HG02943 (cell line): ENCODE measurements at regions not wholly inside any gene's neighbourhood (a gene's known extent, or its start where the extent isn't known, plus 50 kb on each side); places are given as distances from the start of the nearest gene placed in this dataset.

Source experiments
- ATAC-seq: cut with Tn5 transposase; IDR thresholded peaks from one replicate; pipeline ENCODE4 v1.9.1; 2021; ENCODE audit warnings: mild to moderate bottlenecking, low read depth, moderate library complexity; ENCODE audit not compliant: unreplicated experiment

GRCh38 chr3:24740326-24740725 lies 245.7 kb upstream of the THRB start:
- no peak for ATAC-seq

DNA sequence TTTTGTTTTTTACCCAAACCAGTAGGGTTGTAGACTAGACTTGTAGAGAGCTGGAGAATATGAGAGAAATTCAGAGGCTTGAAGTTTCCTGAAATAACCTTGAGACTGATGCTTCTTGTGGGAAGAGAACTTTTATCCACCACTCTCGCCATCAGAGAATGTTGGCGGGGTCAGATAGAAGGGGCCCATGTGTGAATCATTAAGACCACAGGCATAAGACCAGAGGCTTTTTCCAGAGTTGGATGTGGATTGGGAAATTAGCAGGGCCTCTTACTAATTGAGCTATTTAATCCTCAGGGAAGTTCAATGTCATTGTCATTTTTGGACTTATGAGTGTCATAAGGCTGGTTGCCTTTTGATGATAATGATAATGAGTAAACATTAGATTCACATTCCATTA lies 246.9 kb upstream of the THRB start:
- no peak for ATAC-seq

DNA sequence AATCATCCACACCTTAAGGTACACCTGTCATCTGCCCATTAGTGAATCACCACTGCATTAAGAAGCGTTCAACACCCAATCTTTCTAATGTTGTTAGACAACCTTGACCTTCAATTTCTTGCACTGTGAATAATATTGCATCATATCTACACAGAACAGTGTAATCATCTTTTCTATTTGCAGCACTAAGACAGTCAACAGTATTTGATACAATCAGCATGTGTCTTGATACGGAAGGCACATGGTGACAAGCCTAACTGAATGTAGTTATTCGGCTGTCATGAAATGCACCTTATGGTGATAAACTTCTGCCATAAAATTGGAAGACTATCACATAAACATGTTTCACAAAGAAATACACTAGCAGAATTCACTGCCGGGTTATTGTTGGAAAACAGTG lies 253.9 kb upstream of the THRB start:
- no peak for ATAC-seq

DNA sequence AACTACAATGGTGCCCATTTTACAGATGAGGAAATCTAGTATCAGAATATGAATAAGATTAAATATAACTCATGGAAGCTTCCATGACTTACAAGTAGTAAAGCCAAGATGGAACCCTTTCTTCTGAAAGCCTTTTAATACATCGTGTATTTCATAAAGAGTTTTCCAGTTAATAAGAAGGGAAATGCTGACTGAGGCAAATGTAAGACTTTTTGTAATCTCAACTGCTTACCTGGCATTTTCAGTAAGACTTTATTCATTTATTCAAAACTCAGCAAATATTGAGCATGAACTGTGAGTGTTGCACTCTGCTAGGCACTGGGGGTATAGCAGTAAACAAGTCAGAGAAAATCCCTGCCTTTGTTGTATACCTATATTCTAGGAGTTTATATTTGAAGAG lies 256.4 kb upstream of the THRB start:
- no peak for ATAC-seq

DNA sequence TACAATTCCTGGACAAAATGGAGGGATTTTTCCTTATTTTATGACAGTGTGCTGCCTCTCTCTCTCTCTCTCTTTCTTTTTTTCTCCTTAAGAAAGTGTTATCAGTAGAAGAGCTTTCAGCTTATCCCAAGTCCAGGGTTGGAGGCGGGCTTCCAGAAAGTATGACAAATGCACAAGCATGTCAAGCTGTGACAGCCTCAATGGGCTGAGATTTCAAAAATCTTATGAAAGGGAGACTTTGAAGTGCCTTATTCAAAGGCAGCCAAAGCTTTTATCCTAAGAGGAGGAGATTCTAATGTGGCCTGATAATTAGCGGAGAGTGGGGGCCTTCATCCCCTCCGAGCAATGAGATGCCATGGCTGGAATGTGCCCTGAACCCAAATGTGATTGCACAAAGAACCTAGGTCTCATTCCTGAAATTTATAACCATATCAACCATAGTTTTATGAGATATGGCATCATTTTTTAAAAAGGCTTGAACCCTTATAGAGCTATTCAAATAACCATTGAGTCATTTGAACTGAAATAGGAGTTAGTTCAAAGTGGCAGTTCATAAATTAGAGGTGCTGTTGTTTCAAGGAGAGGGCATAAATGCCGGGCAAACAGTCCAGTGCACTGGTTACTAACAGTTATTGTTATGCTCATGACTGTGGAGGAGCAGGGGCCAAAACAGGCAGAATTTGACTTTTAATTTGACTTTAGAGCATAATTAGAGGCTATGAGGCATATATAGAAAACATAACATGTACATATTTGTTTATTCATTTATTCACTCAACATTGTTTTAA lies 261.6 kb upstream of the THRB start:
- no peak for ATAC-seq

DNA sequence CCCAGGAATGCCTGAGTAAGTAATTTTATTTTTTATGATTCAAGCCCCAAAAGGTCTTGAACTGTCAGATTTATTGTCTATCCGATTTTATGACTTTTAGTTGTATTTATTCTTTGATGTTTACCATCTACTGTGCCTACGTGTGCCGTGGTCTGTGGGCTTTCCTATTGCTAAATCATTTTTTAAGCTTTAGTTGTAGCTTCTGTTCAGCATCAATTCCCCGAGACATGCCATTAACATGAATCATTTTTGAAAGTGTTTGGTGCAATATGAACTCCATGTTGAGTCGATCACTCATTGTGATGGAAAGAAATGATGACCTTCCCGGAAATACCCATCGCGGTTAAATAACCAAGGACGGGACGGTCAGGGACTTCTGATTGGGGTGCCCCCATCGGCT lies 268.7 kb upstream of the THRB start:
- no peak for ATAC-seq

GRCh38 chr3:24764236-24764915 lies 269.7 kb upstream of the THRB start:
- ATAC-seq = no peak

GRCh38 chr3:24765399-24765798 lies 270.7 kb upstream of the THRB start:
- no peak for ATAC-seq

GRCh38 chr3:24769918-24770317 lies 275.3 kb upstream of the THRB start:
- ATAC-seq = no peak

DNA sequence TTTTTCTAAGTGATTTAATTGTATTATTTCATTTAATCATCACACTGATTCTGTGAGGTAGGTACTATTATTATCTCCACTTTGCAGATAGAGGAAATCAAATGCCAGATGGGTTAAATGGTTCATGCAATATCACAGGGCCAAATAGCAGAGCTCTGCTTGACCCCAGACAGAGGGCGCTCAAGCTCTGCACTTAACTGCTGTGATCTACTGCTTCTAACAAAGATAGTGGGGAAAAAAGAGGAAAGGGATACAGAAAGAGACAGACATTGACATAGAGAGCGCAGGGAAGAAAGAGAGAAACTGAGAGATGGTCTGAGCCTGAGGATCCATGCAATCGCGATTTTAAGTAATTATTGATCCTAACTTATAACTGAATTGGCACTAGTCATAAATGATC lies 279.1 kb upstream of the THRB start:
- no peak for ATAC-seq

- ATAC-seq = no peak
Measured at GRCh38 chr3:24780991-24781390, 286.3 kb upstream of the THRB start.

GRCh38 chr3:24781454-24781853 lies 286.8 kb upstream of the THRB start:
- no peak for ATAC-seq

- no peak for ATAC-seq
Measured at GRCh38 chr3:24793896-24794295, 299.2 kb upstream of the THRB start.

- peak; percentile 98 for ATAC-seq
Measured at GRCh38 chr3:24802614-24803013, 308.0 kb upstream of the THRB start.

DNA sequence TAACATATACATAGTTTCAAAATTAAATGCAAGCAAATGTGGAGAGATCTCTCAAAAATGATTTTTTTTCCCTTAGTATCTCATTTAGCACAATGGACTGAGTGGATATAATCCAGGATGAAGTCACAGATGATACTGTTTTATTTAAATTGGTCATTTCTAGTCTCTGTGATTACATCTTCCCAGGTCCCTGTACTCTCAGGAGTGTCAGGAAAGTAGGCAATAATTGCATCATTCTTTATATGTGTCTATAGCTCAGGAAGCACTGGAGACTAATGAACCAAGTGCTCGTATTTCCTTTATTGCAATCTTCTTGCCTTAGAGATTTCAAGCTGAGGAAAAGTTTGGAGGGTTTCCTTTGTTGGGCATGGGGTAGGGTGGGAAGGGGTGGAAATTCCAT lies 309.4 kb upstream of the THRB start:
- ATAC-seq = no peak

- ATAC-seq = no peak
Measured at GRCh38 chr3:24810881-24811280, 316.2 kb upstream of the THRB start.

DNA sequence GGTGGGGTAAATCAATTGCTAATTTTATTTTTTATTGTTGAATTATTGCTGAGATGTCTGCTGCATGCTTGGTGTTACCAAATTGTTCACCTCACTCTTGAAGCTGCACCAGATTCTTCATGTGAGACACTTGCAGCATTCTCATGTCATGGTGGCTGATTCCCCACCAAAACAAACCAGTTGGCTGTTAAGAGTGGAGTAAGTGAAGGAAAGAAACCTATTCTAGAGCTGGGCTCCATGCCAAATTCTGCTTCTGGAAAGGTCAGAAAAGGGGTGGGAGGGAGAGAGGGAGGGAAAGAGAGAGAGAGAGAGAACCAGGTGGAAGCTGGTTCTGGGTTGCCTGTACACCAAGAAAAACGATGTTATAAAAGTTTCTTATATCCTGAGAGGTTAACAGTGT lies 317.5 kb upstream of the THRB start:
- ATAC-seq = no peak

- no peak for ATAC-seq
Measured at GRCh38 chr3:24818055-24818454, 323.4 kb upstream of the THRB start.

GRCh38 chr3:24828011-24828410 lies 333.4 kb upstream of the THRB start:
- ATAC-seq = no peak

GRCh38 chr3:24828551-24828950 lies 333.9 kb upstream of the THRB start:
- no peak for ATAC-seq

- ATAC-seq = no peak
Measured at GRCh38 chr3:24829011-24829581, 334.4 kb upstream of the THRB start.
